H1 (cell line): ENCODE measurements at regions not wholly inside any gene's neighbourhood (a gene's known extent, or its start where the extent isn't known, plus 50 kb on each side); places are given as distances from the start of the nearest gene placed in this dataset.

Source experiments
- CTCF ChIA-PET: fragments of 300-600 bp; sonication (Branson Sonifier 250); formaldehyde crosslinking; loops from one replicate; lab custom pipeline; 2021; ENCODE audit not compliant: partially characterized antibody; lab: Charles Lee
- POLR2A ChIA-PET: fragments of 300-600 bp; sonication (Branson Sonifier 250); formaldehyde crosslinking; loops from one replicate; lab custom pipeline; 2021; ENCODE audit warnings: inconsistent platforms; ENCODE audit not compliant: partially characterized antibody; lab: Charles Lee
- DNase-seq, 2 experiments: peaks; one replicate each; pipeline versions ENCODE4 v3.0.0 to v3.0.0-alpha.2; 2010 to 2022; ENCODE audit warnings: low spot score in 2 of 2, low read depth in 1 of 2, mixed read lengths in 1 of 2
- FAIRE-seq: peaks from 2 replicates; lab custom pipeline; 2011; peaks lifted over from hg19 to GRCh38; lab: Jason Lieb, UNC
- H2AFZ ChIP-seq: 2 replicates; pipeline ENCODE4 v1.8.1; 2012; ENCODE audit warnings: low read length, inconsistent platforms
- H2AK5ac ChIP-seq: 2 replicates; pipeline ENCODE4 v1.6.1; 2013; ENCODE audit warnings: low read depth, low read length
- H2BK120ac ChIP-seq: replicated peaks from 2 replicates; pipeline ENCODE3; 2013; ENCODE audit warnings: low read depth, low read length, inconsistent platforms
- H2BK12ac ChIP-seq: 2 replicates; pipeline ENCODE4 v1.6.1; 2013; ENCODE audit warnings: low read depth, low read length
- H2BK15ac ChIP-seq: 2 replicates; pipeline ENCODE4 v1.6.1; 2013; ENCODE audit warnings: low read length
- H2BK20ac ChIP-seq: 2 replicates; pipeline ENCODE4 v1.6.1; 2013; ENCODE audit warnings: low read length
- H2BK5ac ChIP-seq: 2 replicates; pipeline ENCODE4 v1.6.1; 2013; ENCODE audit warnings: low read depth, low read length
- H3K14ac ChIP-seq: 2 replicates; pipeline ENCODE4 v1.6.1; 2013; ENCODE audit warnings: inconsistent platforms; ENCODE audit not compliant: insufficient read length
- H3K18ac ChIP-seq: 2 replicates; pipeline ENCODE4 v1.6.1; 2013; ENCODE audit warnings: low read length; ENCODE audit errors: extremely low read depth
- H3K23ac ChIP-seq: 2 replicates; pipeline ENCODE4 v1.6.1; 2013; ENCODE audit warnings: inconsistent platforms; ENCODE audit not compliant: insufficient read length
- H3K23me2 ChIP-seq: 2 replicates; pipeline ENCODE4 v1.6.1; 2013; ENCODE audit warnings: low read depth, low read length
- H3K27ac ChIP-seq: 2 replicates; pipeline ENCODE4 v1.6.1; 2011; ENCODE audit warnings: low read depth, low read length, inconsistent platforms
- H3K27me3 ChIP-seq, 4 experiments: replicated peaks in 1 of 4; 1 replicate in 1 of 4; 2 replicates in 3 of 4; pipeline versions ENCODE4 v1.6.1 to v1.8.1; 2011 to 2013; ENCODE audit warnings: low read length in 3 of 4, mild to moderate bottlenecking in 3 of 4, inconsistent platforms in 2 of 4, mixed read lengths in 2 of 4, moderate library complexity in 1 of 4; ENCODE audit not compliant: control insufficient read depth in 3 of 4, insufficient read depth in 3 of 4; ENCODE audit errors: extremely low read depth in 1 of 4
- H3K36me3 ChIP-seq, 4 experiments: 2 replicates each; pipeline versions ENCODE4 v1.6.1 to v1.8.1; 2011 to 2013; ENCODE audit warnings: mild to moderate bottlenecking in 4 of 4, low read length in 3 of 4, moderate library complexity in 2 of 4, control low read depth in 1 of 4, inconsistent platforms in 1 of 4; ENCODE audit not compliant: insufficient read depth in 4 of 4, control insufficient read depth in 2 of 4
- H3K4ac ChIP-seq: replicated peaks from 2 replicates; pipeline ENCODE3; 2013; ENCODE audit warnings: low read length, low read depth, mixed read lengths, inconsistent platforms; ENCODE audit not compliant: insufficient read length
- H3K4me1 ChIP-seq, 4 experiments: replicated peaks in 1 of 4; 1 replicate in 1 of 4; 2 replicates in 3 of 4; pipeline versions ENCODE4 v1.6.1 to v1.8.1; 2011 to 2013; ENCODE audit warnings: low read length in 3 of 4, inconsistent platforms in 2 of 4, mixed read lengths in 1 of 4; ENCODE audit not compliant: insufficient read depth in 4 of 4, control insufficient read depth in 3 of 4
- H3K4me2 ChIP-seq, 2 experiments: 2 replicates each; pipeline versions ENCODE4 v1.6.1 to v1.8.1; 2011 to 2013; ENCODE audit warnings: low read depth in 2 of 2, low read length in 2 of 2, control low read depth in 1 of 2, inconsistent platforms in 1 of 2, mild to moderate bottlenecking in 1 of 2; ENCODE audit not compliant: insufficient read depth in 1 of 2
- H3K4me3 ChIP-seq, 4 experiments: fragments of 200-600, 300-600 bp in 1 of 4; sonication (generic), shearing (Covaris generic), sonication (Bioruptor Twin) in 1 of 4; 2 replicates each; pipeline versions ENCODE4 v1.5.1 to v1.8.1; 2011 to 2016; ENCODE audit warnings: low read length in 4 of 4, low read depth in 3 of 4, control low read depth in 2 of 4, inconsistent platforms in 2 of 4, mild to moderate bottlenecking in 2 of 4, mixed read lengths in 1 of 4, moderate library complexity in 1 of 4; ENCODE audit not compliant: insufficient read depth in 2 of 4; ENCODE audit errors: extremely low read depth in 1 of 4
- H3K56ac ChIP-seq: replicated peaks from 2 replicates; pipeline ENCODE3; 2013; ENCODE audit warnings: low read depth, mild to moderate bottlenecking, mixed read lengths, low read length, inconsistent platforms; ENCODE audit not compliant: insufficient read length
- H3K79me1 ChIP-seq: 2 replicates; pipeline ENCODE4 v1.6.1; 2013; ENCODE audit warnings: low read depth, low read length, control low read depth
- H3K79me2 ChIP-seq, 2 experiments: 2 replicates each; pipeline versions ENCODE4 v1.6.1 to v1.8.1; 2012 to 2013; ENCODE audit warnings: low read length in 2 of 2, mild to moderate bottlenecking in 2 of 2, inconsistent platforms in 1 of 2; ENCODE audit not compliant: insufficient read depth in 2 of 2, control insufficient read depth in 1 of 2
- H3K9ac ChIP-seq, 4 experiments: replicated peaks in 1 of 4; 1 replicate in 1 of 4; 2 replicates in 3 of 4; pipeline versions ENCODE4 v1.6.1 to v1.8.1; 2011 to 2013; ENCODE audit warnings: low read depth in 3 of 4, low read length in 3 of 4, control low read depth in 2 of 4, mild to moderate bottlenecking in 2 of 4, moderate library complexity in 2 of 4, inconsistent platforms in 1 of 4; ENCODE audit errors: extremely low read depth in 1 of 4
- H3K9me3 ChIP-seq, 2 experiments: 2 replicates each; pipeline versions ENCODE4 v1.6.1 to v1.8.1; 2012 to 2013; ENCODE audit warnings: mild to moderate bottlenecking in 2 of 2, moderate library complexity in 2 of 2, control low read depth in 1 of 2, inconsistent platforms in 1 of 2, low read depth in 1 of 2, low read length in 1 of 2, mixed read lengths in 1 of 2; ENCODE audit not compliant: insufficient read depth in 2 of 2
- H4K20me1 ChIP-seq, 2 experiments: replicated peaks in 1 of 2; 2 replicates each; pipeline versions ENCODE3 to v1.8.1; 2011 to 2013; ENCODE audit warnings: inconsistent platforms in 2 of 2, low read length in 2 of 2, mild to moderate bottlenecking in 1 of 2; ENCODE audit not compliant: insufficient read depth in 2 of 2, control insufficient read depth in 1 of 2
- H4K5ac ChIP-seq: 2 replicates; pipeline ENCODE4 v1.6.1; 2013; ENCODE audit warnings: low read length, low read depth, mixed read lengths, inconsistent platforms; ENCODE audit not compliant: insufficient read length
- H4K8ac ChIP-seq: 2 replicates; pipeline ENCODE4 v1.8.0; 2013; ENCODE audit warnings: mild to moderate bottlenecking, moderate library complexity, low read length, inconsistent platforms; ENCODE audit not compliant: insufficient read depth; ENCODE audit errors: extremely low read depth
- H4K91ac ChIP-seq: replicated peaks from 2 replicates; pipeline ENCODE3; 2013; ENCODE audit warnings: low read length, mixed read lengths, inconsistent platforms; ENCODE audit not compliant: insufficient read length
- BACH1 ChIP-seq: IDR thresholded peaks from 2 replicates; pipeline ENCODE4 v1.6.1; 2012; ENCODE audit warnings: low read length, improper control_type of control experiment
- CBX5 ChIP-seq: fragments of 300-800, 300-1000 bp; sonication (generic); IDR thresholded peaks from 2 replicates; pipeline ENCODE4 v1.7.1; 2016; ENCODE audit warnings: antibody characterized with exemption, low read length, low read depth
- CHD2 ChIP-seq: IDR thresholded peaks from 2 replicates; pipeline ENCODE4 v1.6.1; 2012; ENCODE audit warnings: low read length, improper control_type of control experiment
- EP300 ChIP-seq, 2 experiments: IDR thresholded peaks; 1 replicate in 1 of 2; 2 replicates in 1 of 2; pipeline ENCODE4 v1.6.1; 2011 to 2012; ENCODE audit warnings: low read depth in 2 of 2, low read length in 2 of 2, mild to moderate bottlenecking in 2 of 2, borderline replicate concordance in 1 of 2, inconsistent platforms in 1 of 2, moderate library complexity in 1 of 2
- EZH2 ChIP-seq: fragments of 200-600 bp; sonication (generic); IDR thresholded peaks from 2 replicates; pipeline ENCODE4 v1.7.1; 2012; ENCODE audit warnings: low read depth, mild to moderate bottlenecking, moderate library complexity, low read length, inconsistent platforms; ENCODE audit not compliant: severe bottlenecking
- GABPA ChIP-seq: IDR thresholded peaks from 2 replicates; pipeline ENCODE4 v1.6.1; 2011; ENCODE audit warnings: mild to moderate bottlenecking, low read length, moderate library complexity, borderline replicate concordance; ENCODE audit not compliant: insufficient read depth
- HDAC2 ChIP-seq, 2 experiments: fragments of 300-600 bp in 1 of 2; sonication (generic) in 1 of 2; IDR thresholded peaks; 2 replicates each; pipeline ENCODE4 v1.6.1; 2011 to 2012; ENCODE audit warnings: low read depth in 2 of 2, low read length in 2 of 2, mild to moderate bottlenecking in 2 of 2, moderate library complexity in 2 of 2, borderline replicate concordance in 1 of 2, inconsistent platforms in 1 of 2
- JUND ChIP-seq: IDR thresholded peaks from 2 replicates; pipeline ENCODE4 v1.6.1; 2011; ENCODE audit warnings: mild to moderate bottlenecking, improper control_type of control experiment, low read length
- KDM1A ChIP-seq: fragments of 200-600, 300-600 bp; sonication (generic); IDR thresholded peaks from 2 replicates; pipeline ENCODE4 v1.7.1; 2016; ENCODE audit warnings: mild to moderate bottlenecking, low read length, borderline replicate concordance
- POLR2A ChIP-seq, 2 experiments: IDR thresholded peaks; 1 replicate in 1 of 2; 2 replicates in 1 of 2; pipeline ENCODE4 v1.6.1; 2011; ENCODE audit warnings: low read depth in 2 of 2, low read length in 2 of 2, mild to moderate bottlenecking in 2 of 2; ENCODE audit errors: control extremely low read depth in 1 of 2
- RXRA ChIP-seq: IDR thresholded peaks from 2 replicates; pipeline ENCODE4 v1.6.1; 2011; ENCODE audit warnings: low read depth, mild to moderate bottlenecking, low read length, moderate library complexity; ENCODE audit not compliant: insufficient read depth
- SAP30 ChIP-seq: fragments of 300-600 bp; sonication (generic); IDR thresholded peaks from 2 replicates; pipeline ENCODE4 v1.7.1; 2012; ENCODE audit warnings: low read length, moderate library complexity, mild to moderate bottlenecking, inconsistent platforms; ENCODE audit not compliant: insufficient read depth, insufficient replicate concordance
- SIX5 ChIP-seq: IDR thresholded peaks from 2 replicates; pipeline ENCODE4 v1.6.1; 2011; ENCODE audit warnings: mild to moderate bottlenecking, low read depth, low read length
- SUZ12 ChIP-seq: fragments of 200-600 bp; sonication (generic); IDR thresholded peaks from 2 replicates; pipeline ENCODE4 v1.6.1; 2012; ENCODE audit warnings: mild to moderate bottlenecking, inconsistent platforms, low read length, moderate library complexity, mixed read lengths
- WGBS, 2 experiments: shearing (Covaris generic) in 1 of 2; methylation state at CpG; one replicate each; pipeline versions ENCODE4 v1.1.6 to v1.1.7; 2013 to 2015; ENCODE audit warnings: low lambda C conversion rate in 2 of 2, mixed read lengths in 2 of 2, inconsistent platforms in 1 of 2, low coverage in 1 of 2, missing lambda C conversion rate in 1 of 2; ENCODE audit not compliant: insufficient replicate concordance in 2 of 2, insufficient coverage in 1 of 2, insufficient read length in 1 of 2; ENCODE audit errors: extremely low coverage in 1 of 2, missing lambda C conversion rate in 1 of 2; 5-methylcytosine and 5-hydroxymethylcytosine counted together
- TF ChIP-seq, protein P1 (sequence below): IDR thresholded peaks from 2 replicates; pipeline ENCODE4 v1.6.1; 2012; ENCODE audit warnings: inconsistent platforms

DNA sequence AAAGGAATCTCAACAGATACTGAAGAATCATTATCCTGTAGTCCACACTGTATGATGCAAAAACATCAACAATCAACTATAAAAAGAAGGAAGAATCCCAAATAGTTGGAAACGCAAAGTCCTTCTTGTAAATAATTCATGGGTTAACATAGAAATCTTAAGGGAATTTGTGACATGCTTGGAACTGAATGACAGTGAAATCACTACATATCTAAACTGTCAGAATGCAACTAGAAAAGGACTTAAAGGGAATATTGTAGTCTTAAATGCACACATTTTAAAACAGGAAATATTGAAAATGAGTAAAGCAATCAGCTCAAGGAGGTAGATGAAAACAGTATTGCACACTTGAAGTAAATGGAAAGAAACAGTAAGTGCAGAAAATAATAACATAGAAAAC is 147.6 kb upstream of the MPPED2 start:
- H3K23me2 ChIP-seq = no peaks in the 10 kb centered on the region
- no peaks in the 10 kb centered on the region for H4K20me1 ChIP-seq
- FAIRE-seq = no peak
- CTCF ChIA-PET = interaction anchor here (1.3 to 1.7 kb wide), 2 partner anchors 10 to 183 kb away, joined by 3 to 4 read pairs; no protein-coding TSS in a partner anchor
- no peak overlapping the region for H3K4me2 ChIP-seq
- H3K18ac ChIP-seq = no peak overlapping the region
- no peaks in the 10 kb centered on the region for H3K79me1 ChIP-seq
- H3K56ac ChIP-seq = no peak overlapping the region
- H3K9me3 ChIP-seq = no peaks in the 10 kb centered on the region
- DNase-seq = no peak
- H4K8ac ChIP-seq = no peak overlapping the region
- no peak overlapping the region for H2AK5ac ChIP-seq
- no peak overlapping the region for H3K23ac ChIP-seq
- no peak overlapping the region for H4K5ac ChIP-seq
- POLR2A ChIA-PET = no interaction called here
- no peak overlapping the region for H2BK5ac ChIP-seq
- H3K4me1 ChIP-seq = 0 out of 7 replicates have a peak, but pooled peaks cover 0 to 2% (median 0%) of the 10 kb centered on the region in 4 experiments
- WGBS, 2 experiments = 100% methylated on average over 1 of the region's 1 CpG; no CpG with 5 or more reads in 1 of the 2 experiments
- no peak overlapping the region for H3K4ac ChIP-seq
- H4K91ac ChIP-seq = no peak overlapping the region
- no peak overlapping the region for H2BK15ac ChIP-seq
- no peak overlapping the region for H3K4me3 ChIP-seq
- H2AFZ ChIP-seq = no peak overlapping the region
- H2BK12ac ChIP-seq = no peak overlapping the region
- H2BK120ac ChIP-seq = no peak overlapping the region
- H2BK20ac ChIP-seq = no peak overlapping the region
- H3K79me2 ChIP-seq = no peaks in the 10 kb centered on the region
- H3K27ac ChIP-seq = no peak overlapping the region
- H3K14ac ChIP-seq = no peak overlapping the region
- no peaks in the 10 kb centered on the region for H3K27me3 ChIP-seq
- H3K9ac ChIP-seq = no peak overlapping the region
- H3K36me3 ChIP-seq = no peaks in the 10 kb centered on the region
- TF ChIP-seq SUZ12 (no peak), BACH1 (no peak), GABPA (no peak), RXRA (no peak), EZH2 (no peak), POLR2A (IDR thresholded peaks at IDR 0.05; ENCODE audit: control extremely low read depth in 1 of 2, low read depth in 2 of 2, low read length in 2 of 2) (no peak), CBX5 (no peak), HDAC2 (IDR thresholded peaks at IDR 0.05; ENCODE audit: borderline replicate concordance in 1 of 2, low read depth in 2 of 2, low read length in 2 of 2) (no peak), CHD2 (no peak), SAP30 (no peak), KDM1A (no peak), EP300 (IDR thresholded peaks at IDR 0.05; ENCODE audit: borderline replicate concordance in 1 of 2, low read depth in 2 of 2, low read length in 2 of 2) (no peak), JUND (no peak), SIX5 (no peak)
- TF ChIP-seq, protein P1, sequence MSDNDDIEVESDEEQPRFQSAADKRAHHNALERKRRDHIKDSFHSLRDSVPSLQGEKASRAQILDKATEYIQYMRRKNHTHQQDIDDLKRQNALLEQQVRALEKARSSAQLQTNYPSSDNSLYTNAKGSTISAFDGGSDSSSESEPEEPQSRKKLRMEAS = no peak
